Hepatocyte (in vitro differentiated cells): ENCODE measurements at regions not wholly inside any gene's neighbourhood (a gene's known extent, or its start where the extent isn't known, plus 50 kb on each side); places are given as distances from the start of the nearest gene placed in this dataset.
A peak's percentile ranks its signal among the peaks of the same experiment; 100 is the strongest.

Source experiments
- DNase-seq: peaks from one replicate; pipeline ENCODE4 v3.0.0-alpha.2; 2016; ENCODE audit warnings: low spot score
- H2AFZ ChIP-seq: fragments of 200-600 bp; sonication (generic); 2 replicates; pipeline ENCODE4 v1.6.0; 2016; ENCODE audit warnings: antibody characterized with exemption, mild to moderate bottlenecking
- H3K27ac ChIP-seq: fragments of 200-600 bp; sonication (generic); 2 replicates; pipeline ENCODE4 v1.5.1; 2016; ENCODE audit warnings: mild to moderate bottlenecking
- H3K27me3 ChIP-seq: fragments of 200-600 bp; sonication (generic); 2 replicates; pipeline ENCODE4 v1.6.1; 2016
- H3K36me3 ChIP-seq: fragments of 200-600 bp; sonication (generic); replicated peaks from 2 replicates; pipeline ENCODE4 v1.5.1; 2016; ENCODE audit warnings: low read depth; ENCODE audit not compliant: insufficient read depth
- H3K4me1 ChIP-seq: fragments of 200-600 bp; sonication (generic); 2 replicates; pipeline ENCODE4 v1.5.1; 2016; ENCODE audit warnings: mild to moderate bottlenecking, moderate library complexity; ENCODE audit not compliant: insufficient read depth
- H3K4me2 ChIP-seq: fragments of 200-600 bp; sonication (generic); 2 replicates; pipeline ENCODE4 v1.6.0; 2016
- H3K4me3 ChIP-seq: fragments of 200-600 bp; sonication (generic); 2 replicates; pipeline ENCODE4 v1.5.1; 2016; ENCODE audit warnings: mild to moderate bottlenecking
- H3K79me2 ChIP-seq: fragments of 200-600 bp; sonication (generic); 2 replicates; pipeline ENCODE4 v1.6.0; 2017; ENCODE audit warnings: mild to moderate bottlenecking
- H3K9me2 ChIP-seq: fragments of 200-600 bp; sonication (generic); replicated peaks from 2 replicates; pipeline ENCODE4 v1.6.0; 2017; ENCODE audit warnings: mild to moderate bottlenecking; ENCODE audit not compliant: insufficient read depth
- H3K9me3 ChIP-seq: fragments of 200-600 bp; sonication (generic); 2 replicates; pipeline ENCODE4 v1.5.1; 2016; ENCODE audit warnings: low read depth, mild to moderate bottlenecking
- H4K20me1 ChIP-seq: fragments of 200-600 bp; sonication (generic); 2 replicates; pipeline ENCODE4 v1.6.0; 2016; ENCODE audit warnings: mild to moderate bottlenecking; ENCODE audit not compliant: insufficient read depth, poor library complexity, severe bottlenecking
- CTCF ChIP-seq: fragments of 200-600 bp; sonication (generic); IDR thresholded peaks from 2 replicates; pipeline ENCODE4 v1.5.1; 2016; ENCODE audit warnings: antibody characterized with exemption, mild to moderate bottlenecking; ENCODE audit not compliant: poor library complexity
- EZH2 ChIP-seq: fragments of 200-600 bp; sonication (generic); IDR thresholded peaks from 2 replicates; pipeline ENCODE4 v1.6.1; 2016; ENCODE audit warnings: antibody characterized with exemption, mild to moderate bottlenecking, borderline replicate concordance
- EZH2phosphoT487 ChIP-seq: fragments of 200-600 bp; sonication (generic); IDR thresholded peaks from one replicate; pipeline ENCODE4 v1.6.1; 2018; ENCODE audit warnings: antibody characterized with exemption, mild to moderate bottlenecking, low read depth, moderate library complexity; ENCODE audit not compliant: unreplicated experiment, severe bottlenecking
- whole genome bisulfite sequencing: methylation state at CpG from one replicate; pipeline ENCODE4 v1.1.6; 2016; ENCODE audit warnings: low lambda C conversion rate; ENCODE audit errors: missing lambda C conversion rate; 5-methylcytosine and 5-hydroxymethylcytosine counted together

- TF ChIP-seq EZH2phosphoT487 (no peak), EZH2 (no peak), CTCF (no peak)
Observed at GRCh38 chr1:4152266-4152665, 252.2 kb upstream of the C1orf174 start.

GRCh38 chr1:4153571-4153970 lies 253.5 kb upstream of the C1orf174 start:
- Histone ChIP-seq H3K79me2 (no peaks in the 10 kb centered on the region), H3K36me3 (no peaks in the 10 kb centered on the region), H3K9me2 (no peaks in the 10 kb centered on the region), H3K4me2 (no peak overlapping the region), H3K27ac (no peak overlapping the region), H3K4me1 (no peaks in the 10 kb centered on the region), H3K4me3 (no peak overlapping the region), H4K20me1 (no peaks in the 10 kb centered on the region), H2AFZ (no peak overlapping the region), H3K27me3 (no peaks in the 10 kb centered on the region), H3K9me3 (no peaks in the 10 kb centered on the region)
- 89% methylated on average over 5 of the region's 5 CpGs for WGBS
- TF ChIP-seq EZH2, result no peak
- TF ChIP-seq CTCF, result no peak
- no peak for TF ChIP-seq EZH2phosphoT487
- no peak for DNase-seq

More at GRCh38 chr1:4152266-4152665, 252.2 kb upstream of the C1orf174 start:
- H3K27me3 ChIP-seq, result no peaks in the 10 kb centered on the region
- H3K4me3 ChIP-seq, result no peak overlapping the region
- DNase-seq, result no peak
- H4K20me1 ChIP-seq, result no peaks in the 10 kb centered on the region
- no peak overlapping the region for H3K4me2 ChIP-seq
- no peak overlapping the region for H3K27ac ChIP-seq
- 89% methylated on average over 11 of the region's 11 CpGs for WGBS
- H3K4me1 ChIP-seq, result no peaks in the 10 kb centered on the region
- H3K79me2 ChIP-seq, result no peaks in the 10 kb centered on the region
- no peaks in the 10 kb centered on the region for H3K36me3 ChIP-seq
- no peaks in the 10 kb centered on the region for H3K9me3 ChIP-seq
- H2AFZ ChIP-seq, result no peak overlapping the region
- H3K9me2 ChIP-seq, result no peaks in the 10 kb centered on the region

- Histone ChIP-seq H3K36me3 (no peaks in the 10 kb centered on the region), H3K9me3 (no peaks in the 10 kb centered on the region), H2AFZ (no peak overlapping the region), H3K4me2 (no peak overlapping the region), H3K9me2 (no peaks in the 10 kb centered on the region), H3K27ac (peak overlapping the region; percentile 66), H3K4me3 (no peak overlapping the region), H4K20me1 (no peaks in the 10 kb centered on the region), H3K79me2 (no peaks in the 10 kb centered on the region), H3K4me1 (no peaks in the 10 kb centered on the region), H3K27me3 (no peaks in the 10 kb centered on the region)
- no peak for DNase-seq
- WGBS, result 67% methylated on average over 14 of the region's 14 CpGs
- TF ChIP-seq EZH2 (no peak), EZH2phosphoT487 (no peak), CTCF (no peak)
Observed at GRCh38 chr1:4156241-4156973, 256.3 kb upstream of the C1orf174 start.
